Stimulated activated CD4-positive, alpha-beta T cell treated with anti-CD3 and anti-CD28 coated beads, Interleukin-4, amount 100 ng/mL, for 1 hour (primary cell): ENCODE measurements at regions not wholly inside any gene's neighbourhood (a gene's known extent, or its start where the extent isn't known, plus 50 kb on each side); places are given as distances from the start of the nearest gene placed in this dataset.
A peak's percentile ranks its signal among the peaks of the same experiment; 100 is the strongest.

ENCODE experiments used
- DNase-seq: peaks from one replicate; pipeline ENCODE4 v3.0.0-alpha.2; 2020

DNA sequence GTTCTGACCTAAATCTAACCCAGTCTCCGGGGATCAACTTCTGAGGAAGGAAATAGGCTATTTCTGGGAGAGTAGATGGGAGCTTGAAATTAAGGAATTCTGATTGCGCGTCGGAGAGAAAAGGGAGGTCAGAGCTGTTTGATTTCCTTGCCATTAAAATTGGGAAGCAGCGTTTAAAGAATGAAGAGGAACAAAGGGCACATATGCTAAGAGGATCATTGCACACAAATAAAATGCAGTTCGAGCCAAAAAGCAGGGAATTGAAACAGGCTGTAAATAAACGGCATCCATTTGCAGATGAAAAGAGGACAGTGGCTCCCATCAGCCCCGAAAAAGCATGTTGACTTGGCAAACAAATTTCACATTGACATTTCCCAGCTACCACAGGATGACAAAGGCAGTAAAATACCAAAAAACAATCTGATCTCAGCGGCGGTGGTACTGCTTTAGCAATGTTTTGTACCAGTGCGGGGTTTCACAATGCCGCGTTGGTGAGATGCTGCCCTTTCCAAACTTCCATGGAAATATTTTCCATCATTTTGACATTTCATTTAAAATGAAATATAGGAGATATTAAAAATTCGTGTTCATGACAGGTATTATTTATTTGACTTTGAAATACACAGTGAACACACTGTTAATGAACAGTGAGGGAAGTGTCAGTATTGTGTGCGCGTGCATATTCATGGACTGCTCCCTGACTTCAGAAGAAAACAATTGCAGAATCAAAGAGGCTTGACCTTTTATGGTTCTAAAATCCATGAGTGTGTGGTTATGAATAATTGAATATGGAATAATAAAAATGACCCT, 108.8 kb downstream of the SQOR start:
- no peak for DNase-seq

DNA sequence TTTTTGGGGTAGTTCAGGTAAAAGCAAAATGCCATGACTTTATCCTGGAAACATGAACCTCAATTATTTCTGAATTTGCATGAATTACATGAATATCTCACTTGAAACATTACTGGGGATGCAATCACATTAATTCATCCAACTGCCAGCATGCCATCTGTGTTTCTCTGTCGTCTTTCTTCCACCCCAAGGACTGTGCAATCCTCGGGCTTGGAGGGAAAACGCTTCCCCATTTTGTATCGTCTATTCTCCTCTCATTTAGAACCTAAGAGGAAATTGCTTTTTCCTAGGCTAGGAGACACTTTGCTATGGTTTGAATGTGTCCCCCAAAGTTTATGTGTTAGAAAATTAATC, 109.4 kb downstream of the SQOR start:
- DNase-seq: no peak

DNA sequence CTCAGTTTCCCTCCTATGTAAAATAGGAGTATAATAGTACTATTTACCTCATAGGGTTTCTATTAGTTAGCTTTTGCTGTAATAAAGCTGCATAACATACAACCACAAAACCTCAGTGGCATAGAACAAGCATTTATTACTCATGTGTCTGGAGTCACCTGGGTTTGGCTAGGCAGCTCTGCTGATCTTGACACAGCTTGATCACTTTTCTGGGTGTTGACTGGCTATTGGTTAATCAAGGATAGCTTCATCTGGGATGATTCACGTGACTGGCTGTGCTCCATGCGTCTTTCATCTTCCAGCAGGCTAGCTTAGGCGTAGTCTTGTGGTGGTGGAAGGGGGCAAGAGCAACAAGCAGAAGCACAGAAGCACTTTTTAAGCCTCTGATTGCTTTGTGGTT, 112.6 kb downstream of the SQOR start:
- DNase-seq: no peak

DNA sequence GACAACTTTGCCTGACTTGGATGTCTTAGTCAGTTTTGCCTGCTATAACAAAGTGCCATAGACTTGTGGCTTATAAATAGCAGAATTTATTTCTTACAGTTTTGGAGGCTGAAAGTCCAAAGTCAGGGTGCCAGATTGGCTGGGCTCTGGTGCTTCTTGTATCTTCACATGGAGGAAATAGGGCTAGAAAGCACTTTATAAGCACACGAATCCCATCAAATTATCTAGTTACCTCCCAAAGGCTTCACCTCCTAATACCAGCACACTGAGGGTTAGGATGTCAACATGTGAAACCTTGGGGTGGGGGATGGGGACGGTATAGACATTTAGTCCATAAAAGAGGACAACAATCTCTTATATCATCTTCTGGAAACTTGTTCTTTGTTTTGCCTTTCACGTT, 116.8 kb downstream of the SQOR start:
- no peak for DNase-seq

DNA sequence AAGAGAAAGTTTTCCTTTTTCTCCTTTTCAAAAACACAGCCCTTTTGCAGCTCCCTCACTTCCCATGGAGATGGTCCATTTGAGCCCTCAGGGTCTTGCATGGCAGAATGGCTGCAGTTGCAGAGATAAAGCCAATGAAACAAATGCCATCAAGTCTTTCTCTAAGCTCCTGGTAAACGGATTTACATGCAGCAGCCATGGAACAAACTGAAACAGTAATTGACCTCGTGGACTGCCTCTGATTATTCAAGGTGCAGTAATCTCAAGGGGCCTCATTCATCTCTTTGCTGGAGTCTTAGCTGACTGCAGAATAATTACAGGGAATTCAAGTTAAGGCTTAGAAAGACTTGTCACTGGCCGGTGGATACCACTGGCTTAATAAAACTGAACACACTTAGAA, 125.1 kb downstream of the SQOR start:
- DNase-seq: no peak

DNA sequence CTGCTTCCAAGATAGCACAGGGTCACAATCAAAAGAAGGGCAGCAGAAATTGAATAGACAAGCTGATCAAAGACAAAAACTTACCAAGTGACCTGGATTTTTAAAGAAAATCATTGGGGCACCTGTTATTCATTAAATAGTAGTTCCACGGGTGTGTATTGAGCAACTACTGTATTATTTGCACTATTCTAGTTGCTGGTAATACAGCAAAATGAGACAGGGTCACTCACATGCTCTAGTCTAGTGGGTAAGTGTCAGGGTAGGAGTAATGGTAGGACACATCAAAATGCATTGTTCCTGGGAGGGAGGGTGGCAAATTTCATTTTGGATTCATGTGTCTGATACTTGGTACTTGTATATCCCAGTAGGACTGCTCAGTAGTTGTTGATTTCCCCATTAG, 127.9 kb downstream of the SQOR start:
- no peak for DNase-seq

DNA sequence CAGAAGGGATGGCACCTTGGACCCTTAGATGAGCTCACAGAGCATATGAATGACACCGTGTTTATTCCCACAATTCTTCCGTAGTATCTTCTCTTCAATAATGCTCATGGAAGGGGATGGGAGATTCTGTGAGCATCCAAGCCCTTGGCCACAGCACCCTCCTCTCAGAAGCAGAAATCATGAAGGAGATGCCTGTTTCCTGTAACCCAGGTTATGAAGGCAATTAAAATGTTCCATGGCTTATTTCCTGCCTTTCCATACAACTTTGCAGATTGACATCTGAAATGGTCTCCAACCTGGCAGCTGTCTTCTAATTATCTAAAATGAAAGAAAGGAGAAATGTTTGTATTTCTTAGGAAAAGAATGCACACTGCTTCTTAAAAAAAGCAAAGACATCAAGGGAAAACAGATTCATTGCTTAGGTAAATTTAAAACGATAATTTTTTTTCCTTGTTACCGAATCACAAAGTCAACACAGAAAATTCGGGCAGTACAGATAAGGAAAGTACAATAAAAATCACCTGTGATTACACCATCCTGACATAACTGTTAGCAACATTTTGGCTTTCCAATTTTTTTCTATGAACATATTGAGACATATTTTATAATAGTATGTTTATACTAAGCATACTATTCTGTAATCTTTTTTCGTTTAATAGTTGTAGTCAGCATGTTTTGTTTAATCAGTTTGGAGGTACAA, 128.5 kb downstream of the SQOR start:
- no peak for DNase-seq

DNA sequence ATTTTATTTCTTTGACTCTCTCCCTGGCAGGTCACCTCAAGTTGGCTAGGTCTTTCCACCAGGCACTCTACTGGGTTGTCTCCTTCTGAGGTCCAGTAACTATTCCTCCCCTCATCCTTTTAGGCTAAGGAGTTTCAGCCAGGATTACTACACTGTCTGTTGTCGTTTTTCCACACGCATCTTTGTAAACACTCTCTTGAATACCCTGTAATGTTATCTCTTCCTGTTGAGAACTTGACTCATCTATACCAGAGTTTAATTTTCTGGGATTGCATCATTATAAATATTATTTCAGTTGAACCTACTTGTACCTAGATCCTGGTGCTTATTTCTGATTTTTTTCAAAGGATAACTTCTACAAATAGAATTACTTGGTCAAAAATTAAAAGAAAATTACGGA, 138.3 kb downstream of the SQOR start:
- no peak for DNase-seq

DNA sequence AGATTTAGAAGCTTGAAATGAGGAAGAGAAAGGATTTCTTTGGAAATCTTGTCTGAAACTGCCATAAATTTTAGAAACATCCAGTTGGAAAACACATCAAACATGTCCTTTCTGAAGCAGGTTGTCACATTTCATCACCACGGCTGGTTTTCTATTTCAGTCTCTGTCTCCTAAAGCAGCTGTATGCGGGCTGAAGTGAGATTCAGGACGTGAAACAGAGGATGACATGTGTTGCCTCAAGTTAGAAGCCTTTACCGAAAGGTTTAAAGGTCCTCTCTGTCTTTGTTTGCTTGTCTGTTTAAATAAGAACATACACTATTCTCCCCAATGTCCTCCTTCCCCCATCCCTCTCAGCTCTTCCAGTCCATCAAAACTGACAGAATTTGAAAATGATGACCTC, 141.9 kb downstream of the SQOR start:
- DNase-seq: no peak

DNA sequence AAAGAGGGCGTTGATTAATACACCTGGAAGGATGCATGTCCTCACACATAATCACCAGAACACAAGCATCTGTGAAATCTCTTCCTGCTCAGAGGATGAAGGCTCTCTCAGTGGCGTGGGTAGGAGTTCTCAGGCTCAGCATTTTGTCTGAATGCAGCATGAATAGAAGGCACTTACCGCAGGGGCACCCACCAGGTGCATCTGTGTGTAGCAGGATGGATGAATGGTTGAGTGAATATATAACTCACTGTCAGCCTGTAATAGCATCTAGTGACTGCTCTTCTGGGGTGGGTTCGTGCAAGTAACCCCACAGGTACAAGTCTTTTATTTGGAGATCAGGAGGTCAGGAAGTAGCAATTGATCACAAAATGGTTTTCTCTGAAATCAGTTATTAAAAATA, 143.0 kb downstream of the SQOR start:
- no peak for DNase-seq

DNA sequence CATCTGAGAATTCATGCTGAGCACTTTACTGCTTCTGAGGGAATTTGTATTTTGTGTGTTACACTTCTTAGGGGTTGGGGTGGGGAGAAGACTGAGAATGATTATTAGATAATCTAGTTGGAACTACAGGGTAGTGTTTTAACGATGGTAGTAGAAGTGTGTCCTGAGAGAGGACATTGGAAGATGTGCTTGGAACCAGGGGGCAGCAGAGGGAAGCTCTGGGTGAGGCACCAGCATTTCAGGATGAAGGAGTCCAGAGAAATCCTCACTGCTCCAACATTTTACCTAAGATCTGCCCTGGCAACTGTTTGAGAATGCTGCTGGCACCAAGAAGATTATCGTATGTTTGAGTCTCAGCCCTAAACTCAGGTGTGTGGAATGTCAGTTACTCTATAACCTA, 145.5 kb downstream of the SQOR start:
- no peak for DNase-seq

DNA sequence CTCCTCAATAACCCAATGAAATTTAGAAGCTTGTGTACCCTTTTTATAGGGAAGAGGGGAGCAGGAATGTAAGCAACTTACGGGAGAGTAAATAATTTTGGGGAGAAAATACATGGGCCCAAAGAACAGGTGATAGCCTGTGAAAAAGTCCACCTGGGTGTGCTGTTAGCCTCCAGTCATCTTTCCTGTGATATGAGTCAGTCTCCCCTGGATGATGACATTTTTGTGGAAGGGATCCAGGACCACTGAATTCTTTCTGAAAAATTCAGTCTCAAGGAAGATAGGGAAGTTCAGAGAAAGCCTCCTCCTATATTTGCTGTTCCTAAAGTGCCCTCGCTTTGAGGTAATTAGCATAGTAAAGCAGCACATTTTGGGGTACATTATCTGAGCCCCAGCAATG, 149.8 kb downstream of the SQOR start:
- no peak for DNase-seq

DNA sequence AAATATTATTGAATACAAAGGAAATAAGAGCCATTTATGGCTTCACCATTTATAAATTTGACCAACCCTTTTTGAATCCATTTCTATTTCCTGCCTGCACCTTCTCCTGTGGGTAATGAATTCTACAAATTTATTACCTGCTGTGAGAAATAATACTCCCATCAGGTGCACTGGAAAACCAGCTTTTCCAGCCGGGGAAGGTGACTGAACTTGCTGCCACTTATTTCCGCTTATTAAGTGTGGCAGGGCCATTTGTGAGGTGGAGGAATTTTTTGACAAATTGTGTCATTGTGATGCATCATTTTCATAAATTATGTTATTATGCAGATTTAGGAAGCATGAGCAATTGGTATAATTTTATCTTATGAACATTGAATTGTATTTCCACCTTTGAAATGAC, 151.1 kb downstream of the SQOR start:
- no peak for DNase-seq

DNA sequence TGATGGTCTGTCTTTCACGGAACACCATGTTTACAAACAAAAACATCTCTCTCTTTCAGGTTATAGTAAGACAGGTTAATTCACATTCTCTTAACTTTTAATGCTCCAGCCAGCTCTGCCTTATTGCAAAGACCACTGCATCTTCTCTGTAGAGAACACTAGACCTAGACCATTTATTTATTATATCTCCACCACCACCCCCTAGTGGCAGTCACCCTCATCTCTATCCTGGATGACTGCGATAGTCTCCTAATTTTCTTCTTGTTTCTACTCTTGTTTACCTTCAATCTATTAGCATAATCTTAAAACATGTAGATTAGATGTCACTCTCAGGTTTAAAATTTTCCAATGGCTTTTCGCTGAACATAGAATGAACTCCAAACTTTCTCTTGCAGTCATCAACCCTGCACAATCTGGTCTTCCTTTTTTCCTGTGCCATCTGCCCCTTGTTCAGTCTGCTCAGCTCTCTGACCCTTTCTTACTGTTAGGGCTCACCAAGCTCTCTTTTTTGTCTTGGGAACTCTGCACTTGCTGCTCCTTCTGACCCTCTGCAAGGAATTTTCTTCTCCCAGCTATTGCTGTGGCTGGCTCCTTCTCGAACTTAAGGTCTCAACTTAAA, 155.6 kb downstream of the SQOR start:
- DNase-seq: peak; percentile 1

DNA sequence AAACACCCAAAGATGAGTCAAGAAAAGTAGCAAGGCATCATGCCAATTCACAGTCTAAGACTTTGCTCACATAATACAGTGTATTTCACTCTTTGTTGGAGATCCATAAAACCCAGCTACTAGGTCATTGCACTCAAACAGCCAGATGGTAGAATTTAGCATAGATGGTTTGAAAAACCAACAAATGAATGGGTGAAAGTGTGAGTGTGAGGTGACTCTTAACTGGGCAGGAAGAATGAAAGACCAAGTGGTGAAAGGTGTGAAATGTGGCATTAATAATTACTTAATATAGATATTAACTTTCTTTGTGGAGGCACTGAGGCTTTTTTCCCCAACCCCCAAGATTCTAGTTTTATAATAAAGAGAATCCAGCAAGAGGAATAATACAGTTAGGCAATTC, 159.5 kb downstream of the SQOR start:
- no peak for DNase-seq

DNA sequence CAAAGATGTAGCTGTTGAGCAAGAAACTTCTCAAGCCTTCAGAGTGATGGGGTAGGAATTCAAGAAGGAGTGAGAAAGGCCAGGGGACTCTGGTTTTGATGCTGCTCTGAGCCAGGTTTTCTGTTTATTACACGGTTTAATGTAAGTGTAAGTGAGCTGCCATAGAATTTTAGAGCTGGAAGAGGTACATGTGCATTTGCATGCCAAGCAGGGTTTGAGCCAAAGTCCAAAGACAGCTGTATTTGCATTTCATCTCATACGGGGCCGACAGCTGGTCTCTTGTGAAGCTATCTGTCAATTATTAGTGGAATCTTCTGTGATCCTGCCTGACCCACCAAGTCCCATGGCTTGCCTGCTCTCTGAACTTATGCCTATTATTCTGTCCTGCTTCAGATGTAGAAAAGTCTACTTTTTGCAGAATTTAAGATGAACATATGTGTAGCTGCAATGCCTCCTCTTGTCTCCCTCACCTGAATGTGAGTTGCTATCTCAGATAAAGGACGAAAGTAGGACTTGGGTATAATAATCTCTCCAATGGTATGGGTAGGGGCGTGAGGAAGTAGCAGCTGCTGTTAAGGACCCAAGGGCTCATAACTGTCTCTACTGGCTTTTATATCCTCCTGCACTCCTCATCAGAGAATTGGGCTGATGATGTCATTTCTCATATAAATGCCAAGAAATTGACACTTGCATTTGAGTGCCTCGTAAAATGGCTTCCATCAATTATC, 160.0 kb downstream of the SQOR start:
- no peak for DNase-seq

DNA sequence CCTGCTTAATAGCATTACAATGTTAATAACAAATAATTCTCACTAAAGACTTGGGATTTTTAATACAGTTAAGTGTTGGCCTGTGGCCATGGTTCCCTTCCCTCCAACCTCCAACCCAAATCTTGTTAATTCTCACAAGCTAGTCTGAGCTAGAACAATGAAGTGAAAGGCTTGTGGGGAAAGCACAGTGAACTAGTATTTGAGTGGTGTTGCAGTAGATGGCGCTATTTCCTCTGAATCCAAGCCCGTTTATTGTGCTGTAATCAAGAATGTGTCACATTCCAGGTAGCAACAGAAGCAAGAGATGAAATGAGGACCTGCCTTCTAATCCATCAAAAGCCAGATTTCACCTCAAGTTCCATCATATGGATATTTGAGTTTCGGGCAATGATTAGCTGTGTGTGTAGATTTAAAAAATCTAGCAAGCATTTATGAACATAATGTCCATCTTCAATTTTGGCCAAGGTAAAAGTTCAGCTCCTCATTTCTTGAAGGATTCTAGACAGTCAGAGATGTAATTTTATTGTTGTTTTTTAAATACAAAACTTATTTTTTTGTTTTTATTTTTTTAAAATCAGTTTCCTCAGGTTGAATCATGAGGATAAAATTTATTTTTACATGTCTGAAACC, 160.7 kb downstream of the SQOR start:
- DNase-seq: no peak

DNA sequence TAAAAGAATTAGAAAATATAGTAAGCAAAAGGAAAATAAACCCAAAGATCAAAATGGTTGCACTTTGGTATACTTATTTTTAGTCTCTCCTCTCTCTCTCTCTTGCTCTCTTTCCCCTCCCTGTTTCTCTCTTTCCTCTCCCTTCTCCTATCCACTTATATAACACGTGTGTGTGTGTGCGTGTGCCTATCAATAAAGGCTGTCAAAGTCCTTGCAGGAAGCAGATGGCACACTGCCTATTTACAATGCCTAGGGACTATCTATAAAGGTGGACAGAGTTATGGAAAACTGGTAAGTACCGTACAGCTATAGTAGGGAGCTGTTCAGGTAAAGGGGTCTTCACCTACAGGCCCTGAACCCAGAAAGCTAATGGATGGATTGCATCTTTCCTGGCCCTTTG, 161.6 kb downstream of the SQOR start:
- DNase-seq: no peak

DNA sequence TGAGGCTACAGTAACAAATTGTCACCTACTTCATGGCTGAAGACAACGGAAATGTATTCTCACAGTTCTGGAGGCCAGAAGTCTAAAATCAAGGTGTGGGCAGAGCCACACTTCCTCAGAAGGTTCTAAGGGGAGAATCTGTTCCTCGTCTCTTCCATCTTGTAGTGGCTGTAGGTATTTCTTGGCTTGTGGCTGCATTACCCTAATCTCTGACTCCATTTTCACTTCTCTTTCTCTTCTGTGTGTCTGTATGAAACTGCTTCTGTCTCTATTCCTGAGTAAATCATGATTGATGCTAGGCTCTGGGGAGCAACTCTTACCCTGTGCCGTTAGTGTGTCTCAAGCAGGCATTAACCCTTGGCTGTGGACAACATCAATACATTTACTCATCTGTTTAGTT, 164.7 kb downstream of the SQOR start:
- DNase-seq: no peak

DNA sequence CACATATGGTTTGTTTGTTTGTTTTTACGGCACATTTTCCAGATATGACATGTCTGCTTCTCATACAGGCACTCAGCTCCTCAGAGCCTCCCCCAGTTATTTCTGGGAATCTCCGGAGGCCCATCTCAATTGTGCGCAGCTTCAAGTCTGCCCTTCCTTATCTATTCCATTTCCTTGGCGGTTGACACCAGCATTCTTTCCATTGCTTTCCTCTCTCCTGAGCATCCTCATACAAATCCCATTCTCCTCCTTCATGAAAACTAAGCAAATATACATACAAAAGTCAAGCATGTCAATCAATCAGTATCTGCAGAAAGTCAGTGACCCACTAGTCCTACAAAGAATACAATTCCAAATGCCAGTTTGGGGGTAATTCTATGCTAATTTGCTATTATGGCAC, 166.7 kb downstream of the SQOR start:
- no peak for DNase-seq

DNA sequence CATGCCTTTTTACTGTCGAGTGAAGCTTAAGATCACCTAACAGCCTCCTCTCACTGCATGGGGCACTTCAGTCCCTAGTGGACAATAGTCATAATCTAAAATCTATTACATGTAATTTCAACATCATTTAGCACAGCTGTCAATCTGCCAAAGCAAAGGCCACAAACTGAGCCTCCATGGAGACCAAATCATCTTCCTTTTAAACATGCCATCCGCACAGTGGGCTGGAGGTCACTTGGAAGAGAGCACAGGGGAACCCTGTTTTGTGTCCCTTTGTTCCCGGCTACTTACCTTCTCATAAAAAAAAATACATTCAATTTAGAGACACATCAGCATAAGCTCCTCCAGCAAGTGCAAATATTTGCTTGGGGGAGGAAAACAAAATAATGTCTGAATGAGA, 167.3 kb downstream of the SQOR start:
- no peak for DNase-seq

DNA sequence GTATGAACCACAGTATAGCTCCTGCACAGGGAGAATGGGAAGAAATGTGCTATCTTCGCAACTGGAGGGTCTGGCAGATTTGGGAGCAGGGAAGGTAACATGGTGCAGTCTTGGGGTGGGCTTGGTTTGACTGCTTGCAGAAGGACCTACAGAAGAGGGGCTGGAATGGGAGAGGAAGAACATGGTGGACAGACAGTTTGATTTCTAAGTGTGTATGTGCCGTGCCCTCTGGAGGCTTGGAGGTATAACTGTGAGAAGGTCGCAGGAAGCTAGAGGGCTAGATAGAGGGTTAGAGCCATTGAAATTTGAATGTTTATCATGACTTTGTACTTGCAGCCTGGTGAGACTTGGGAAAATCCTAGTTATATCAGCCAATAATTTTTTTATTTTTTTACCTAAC, 169.2 kb downstream of the SQOR start:
- DNase-seq: no peak

DNA sequence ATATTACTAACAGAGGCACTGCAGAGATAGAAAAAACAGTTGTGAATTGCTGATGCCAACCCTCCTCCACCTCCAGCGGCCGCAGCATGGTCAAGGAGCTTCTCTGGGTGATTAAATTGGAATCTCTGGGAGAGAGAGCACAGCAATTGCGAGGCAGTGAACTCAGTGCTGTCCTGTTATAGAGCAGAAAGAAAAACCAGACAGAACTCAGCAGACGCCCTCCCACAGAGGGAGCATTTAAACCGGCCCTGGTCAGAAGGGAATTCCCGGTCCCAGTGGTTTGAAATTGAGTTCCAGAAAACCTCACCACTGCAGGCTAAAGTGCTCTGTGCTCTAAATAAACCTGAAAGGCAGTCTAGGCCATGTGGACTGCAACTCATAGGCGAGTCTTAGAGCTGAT, 175.4 kb downstream of the SQOR start:
- DNase-seq: no peak
